Neuronal stem cell (in vitro differentiated cells): ENCODE measurements at regions not wholly inside any gene's neighbourhood (a gene's known extent, or its start where the extent isn't known, plus 50 kb on each side); places are given as distances from the start of the nearest gene placed in this dataset.
"Not testable (repeated sequence)": the region's sequence is repeated elsewhere in the genome, so short reads cannot be mapped to it uniquely, and the experiment has no call there.

ENCODE experiments used
- DNase-seq: peaks from one replicate; pipeline ENCODE4 v3.0.0-alpha.2; 2013; ENCODE audit warnings: low spot score
- H2AFZ ChIP-seq: one replicate; pipeline ENCODE4 v1.6.1; 2013; ENCODE audit warnings: mild to moderate bottlenecking, low read length, inconsistent platforms
- H2AK5ac ChIP-seq: 2 replicates; pipeline ENCODE4 v1.6.1; 2013; ENCODE audit warnings: low read depth, mild to moderate bottlenecking, inconsistent platforms, low read length, moderate library complexity, mixed read lengths
- H2BK120ac ChIP-seq: 2 replicates; pipeline ENCODE4 v1.6.1; 2013; ENCODE audit warnings: low read depth, mild to moderate bottlenecking, inconsistent platforms, low read length, moderate library complexity, mixed read lengths
- H2BK12ac ChIP-seq: one replicate; pipeline ENCODE4 v1.6.1; 2013; ENCODE audit warnings: low read length, inconsistent platforms
- H2BK15ac ChIP-seq: 2 replicates; pipeline ENCODE4 v1.6.1; 2013; ENCODE audit warnings: mild to moderate bottlenecking, low read length, inconsistent platforms, mixed read lengths
- H2BK5ac ChIP-seq: one replicate; pipeline ENCODE4 v1.6.1; 2013; ENCODE audit warnings: inconsistent platforms, mild to moderate bottlenecking, low read length, moderate library complexity
- H3K14ac ChIP-seq: one replicate; pipeline ENCODE4 v1.6.1; 2013; ENCODE audit warnings: low read length, inconsistent platforms
- H3K18ac ChIP-seq: 2 replicates; pipeline ENCODE4 v1.6.1; 2013; ENCODE audit warnings: low read length, inconsistent platforms
- H3K23ac ChIP-seq: 2 replicates; pipeline ENCODE4 v1.6.1; 2013; ENCODE audit warnings: low read depth, mild to moderate bottlenecking, mixed read lengths, low read length, inconsistent platforms; ENCODE audit not compliant: poor library complexity
- H3K27ac ChIP-seq: replicated peaks from 3 replicates; pipeline ENCODE4 v1.5.1; 2013; ENCODE audit warnings: low read length, inconsistent platforms
- H3K27me3 ChIP-seq, 3 experiments: 2 replicates each; pipeline ENCODE4 v1.6.1; 2013; ENCODE audit warnings: low read length in 3 of 3, mild to moderate bottlenecking in 2 of 3, inconsistent platforms in 1 of 3, low read depth in 1 of 3, mixed read lengths in 1 of 3, moderate library complexity in 1 of 3; ENCODE audit not compliant: control insufficient read depth in 3 of 3, insufficient read depth in 3 of 3
- H3K36me3 ChIP-seq, 2 donors: replicated peaks in 1 of 2; 2 replicates each; pipeline ENCODE4 v1.6.1; 2013; ENCODE audit warnings: low read length in 2 of 2; ENCODE audit not compliant: control insufficient read depth in 2 of 2, insufficient read depth in 2 of 2
- H3K4ac ChIP-seq: 2 replicates; pipeline ENCODE4 v1.6.1; 2013; ENCODE audit warnings: inconsistent platforms, mild to moderate bottlenecking, low read length, moderate library complexity
- H3K4me1 ChIP-seq, 2 donors: 1 replicate in 1 of 2; 2 replicates in 1 of 2; pipeline ENCODE4 v1.6.1; 2013; ENCODE audit warnings: low read length in 2 of 2, low read depth in 1 of 2; ENCODE audit not compliant: control insufficient read depth in 2 of 2, insufficient read depth in 1 of 2
- H3K4me2 ChIP-seq: one replicate; pipeline ENCODE4 v1.6.1; 2013; ENCODE audit warnings: mild to moderate bottlenecking, low read length, inconsistent platforms; ENCODE audit not compliant: insufficient read depth, poor library complexity, severe bottlenecking
- H3K4me3 ChIP-seq, 2 donors: 2 replicates each; pipeline ENCODE4 v1.5.1; 2013; ENCODE audit warnings: low read length in 2 of 2, mild to moderate bottlenecking in 2 of 2, inconsistent platforms in 1 of 2, moderate library complexity in 1 of 2
- H3K79me1 ChIP-seq: one replicate; pipeline ENCODE4 v1.6.1; 2013; ENCODE audit warnings: low read depth, mild to moderate bottlenecking, inconsistent platforms, low read length, moderate library complexity
- H3K9ac ChIP-seq: one replicate; pipeline ENCODE4 v1.6.1; 2013; ENCODE audit warnings: mild to moderate bottlenecking, low read depth, low read length, inconsistent platforms; ENCODE audit not compliant: poor library complexity
- H3K9me3 ChIP-seq, 2 donors: replicated peaks in 1 of 2; 2 replicates each; pipeline versions ENCODE3 to v1.6.1; 2013; ENCODE audit warnings: low read length in 2 of 2, mild to moderate bottlenecking in 2 of 2, inconsistent platforms in 1 of 2, low read depth in 1 of 2, mixed read lengths in 1 of 2, moderate library complexity in 1 of 2; ENCODE audit not compliant: control insufficient read depth in 2 of 2, insufficient read depth in 1 of 2
- H4K8ac ChIP-seq: one replicate; pipeline ENCODE4 v1.6.1; 2013; ENCODE audit warnings: low read depth, mild to moderate bottlenecking, inconsistent platforms, low read length, moderate library complexity
- H4K91ac ChIP-seq: one replicate; pipeline ENCODE4 v1.6.1; 2013; ENCODE audit warnings: low read length, low read depth, mild to moderate bottlenecking, inconsistent platforms; ENCODE audit not compliant: poor library complexity
- WGBS, 2 donors: extraction: QIAGEN DNeasy Blood & Tissue Kit; methylation state at CpG; one replicate each; pipeline ENCODE4 v1.1.7; 2013; ENCODE audit warnings: missing lambda C conversion rate in 2 of 2, mixed read lengths in 1 of 2; ENCODE audit not compliant: insufficient read length in 2 of 2, insufficient replicate concordance in 1 of 2; ENCODE audit errors: extremely low coverage in 2 of 2; 5-methylcytosine and 5-hydroxymethylcytosine counted together

GRCh38 chr6:82475106-82475505, 111.5 kb downstream of the TPBG start:
- H2AK5ac ChIP-seq, H3K4me3 ChIP-seq, H2BK12ac ChIP-seq, H3K27ac ChIP-seq, H3K9ac ChIP-seq, DNase-seq, H3K18ac ChIP-seq, H4K8ac ChIP-seq, H2BK120ac ChIP-seq, H3K27me3 ChIP-seq, H4K91ac ChIP-seq, H3K9me3 ChIP-seq, H3K14ac ChIP-seq, H3K4ac ChIP-seq, H3K79me1 ChIP-seq, H3K23ac ChIP-seq, H3K4me2 ChIP-seq, H3K36me3 ChIP-seq, H2BK15ac ChIP-seq, H3K4me1 ChIP-seq, H2BK5ac ChIP-seq, H2AFZ ChIP-seq: not testable (repeated sequence)
- no CpG with 5 or more reads among the region's 5 CpGs for WGBS, 2 donors

- Histone ChIP-seq H3K27me3 (no peaks in the 10 kb centered on the region), H3K9me3 (peaks cover 3 to 10% of the 10 kb centered on the region in 2 donors), H3K14ac (no peak overlapping the region), H2BK15ac (no peak overlapping the region), H2BK5ac (no peak overlapping the region), H2AK5ac (no peak overlapping the region), H3K4ac (no peak overlapping the region), H4K91ac (no peak overlapping the region), H3K79me1 (no peaks in the 10 kb centered on the region), H3K36me3 (no peaks in the 10 kb centered on the region), H3K23ac (no peak overlapping the region), H3K4me1 (peaks cover 0 to 1% of the 10 kb centered on the region in 2 donors), H2BK12ac (no peak overlapping the region), H3K18ac (no peak overlapping the region), H3K27ac (no peak overlapping the region), H3K4me3 (no peak overlapping the region), H4K8ac (no peak overlapping the region), H3K4me2 (no peak overlapping the region), H2AFZ (no peak overlapping the region), H3K9ac (no peak overlapping the region), H2BK120ac (no peak overlapping the region)
- no CpG with 5 or more reads among the region's 3 CpGs for WGBS, 2 donors
- DNase-seq = no peak
Measured at GRCh38 chr6:82484001-82484400, 120.4 kb downstream of the TPBG start.

- Histone ChIP-seq H3K27ac (peak overlapping the region; percentile 59), H2BK12ac (no peak overlapping the region), H3K27me3 (no peaks in the 10 kb centered on the region), H2AK5ac (no peak overlapping the region), H4K91ac (no peak overlapping the region), H2AFZ (no peak overlapping the region), H3K23ac (no peak overlapping the region), H3K4me3 (no peak overlapping the region), H3K18ac (no peak overlapping the region), H3K79me1 (no peaks in the 10 kb centered on the region), H2BK120ac (no peak overlapping the region), H3K4ac (no peak overlapping the region), H2BK5ac (no peak overlapping the region), H3K9me3 (peaks cover 3 to 14% of the 10 kb centered on the region in 2 donors), H3K9ac (no peak overlapping the region), H3K4me2 (no peak overlapping the region), H3K14ac (no peak overlapping the region), H3K36me3 (no peaks in the 10 kb centered on the region), H3K4me1 (peaks cover 0 to 1% of the 10 kb centered on the region in 2 donors), H2BK15ac (no peak overlapping the region), H4K8ac (no peak overlapping the region)
- DNase-seq = no peak
- whole genome bisulfite sequencing, 2 donors = no CpG with 5 or more reads among the region's 9 CpGs
Measured at GRCh38 chr6:82484737-82485626, 121.4 kb downstream of the TPBG start.

GRCh38 chr6:82487895-82488294, 124.3 kb downstream of the TPBG start:
- Histone ChIP-seq H3K14ac (no peak overlapping the region), H2AFZ (no peak overlapping the region), H3K9ac (no peak overlapping the region), H2BK5ac (no peak overlapping the region), H4K8ac (no peak overlapping the region), H3K4me1 (peaks cover 0 to 4% of the 10 kb centered on the region in 2 donors), H2AK5ac (no peak overlapping the region), H3K4me2 (no peak overlapping the region), H3K4me3 (no peak overlapping the region), H2BK12ac (no peak overlapping the region), H3K36me3 (no peaks in the 10 kb centered on the region), H2BK15ac (no peak overlapping the region), H2BK120ac (no peak overlapping the region), H3K79me1 (no peaks in the 10 kb centered on the region), H3K4ac (no peak overlapping the region), H3K27ac (no peak overlapping the region), H3K23ac (no peak overlapping the region), H4K91ac (no peak overlapping the region), H3K27me3 (no peaks in the 10 kb centered on the region), H3K18ac (no peak overlapping the region), H3K9me3 (peaks cover 3 to 15% of the 10 kb centered on the region in 2 donors)
- DNase-seq = no peak
- no CpG with 5 or more reads among the region's 2 CpGs for WGBS, 2 donors
